HG02588 (cell line): ENCODE measurements at regions not wholly inside any gene's neighbourhood (a gene's known extent, or its start where the extent isn't known, plus 50 kb on each side); places are given as distances from the start of the nearest gene placed in this dataset.

Source experiments
- ATAC-seq: cut with Tn5 transposase; IDR thresholded peaks from one replicate; pipeline ENCODE4 v1.9.1; 2021; ENCODE audit warnings: mild to moderate bottlenecking, moderate library complexity; ENCODE audit not compliant: unreplicated experiment

- no peak for ATAC-seq
Measured at GRCh38 chr22:48259991-48260670, 1497.7 kb downstream of the TBC1D22A start.

- ATAC-seq = no peak
Measured at GRCh38 chr22:48258811-48259210, 1496.4 kb downstream of the TBC1D22A start.

- no peak for ATAC-seq
Measured at GRCh38 chr22:48258064-48258701, 1495.7 kb downstream of the TBC1D22A start.

GRCh38 chr22:48257685-48258055 lies 1495.2 kb downstream of the TBC1D22A start:
- ATAC-seq = no peak

GRCh38 chr22:48256776-48257684 lies 1494.6 kb downstream of the TBC1D22A start:
- no peak for ATAC-seq

GRCh38 chr22:48256041-48256739 lies 1493.7 kb downstream of the TBC1D22A start:
- ATAC-seq = no peak

- no peak for ATAC-seq
Measured at GRCh38 chr22:48254311-48254873, 1491.9 kb downstream of the TBC1D22A start.

GRCh38 chr22:48253573-48253972 lies 1491.1 kb downstream of the TBC1D22A start:
- no peak for ATAC-seq

- no peak for ATAC-seq
Measured at GRCh38 chr22:48253136-48253535, 1490.7 kb downstream of the TBC1D22A start.

GRCh38 chr22:48251629-48252028 lies 1489.2 kb downstream of the TBC1D22A start:
- ATAC-seq = no peak

GRCh38 chr22:48250937-48251530 lies 1488.6 kb downstream of the TBC1D22A start:
- no peak for ATAC-seq

- no peak for ATAC-seq
Measured at GRCh38 chr22:48250286-48250895, 1487.9 kb downstream of the TBC1D22A start.

- no peak for ATAC-seq
Measured at GRCh38 chr22:48249713-48250268, 1487.3 kb downstream of the TBC1D22A start.

- no peak for ATAC-seq
Measured at GRCh38 chr22:48248901-48249455, 1486.5 kb downstream of the TBC1D22A start.

GRCh38 chr22:48247829-48248228 lies 1485.4 kb downstream of the TBC1D22A start:
- ATAC-seq = no peak

GRCh38 chr22:48245196-48245485 lies 1482.7 kb downstream of the TBC1D22A start:
- no peak for ATAC-seq

GRCh38 chr22:48244388-48245195 lies 1482.1 kb downstream of the TBC1D22A start:
- ATAC-seq = no peak

- no peak for ATAC-seq
Measured at GRCh38 chr22:48242461-48242864, 1480.0 kb downstream of the TBC1D22A start.

- ATAC-seq = no peak
Measured at GRCh38 chr22:48241658-48242057, 1479.2 kb downstream of the TBC1D22A start.
